GM12878 (cell line): ENCODE measurements at regions not wholly inside any gene's neighbourhood (a gene's known extent, or its start where the extent isn't known, plus 50 kb on each side); places are given as distances from the start of the nearest gene placed in this dataset.

ENCODE experiments used
- ATAC-seq: fragments of 200-7000 bp; cut with Tn5 transposase; 3 replicates; pipeline ENCODE4 v1.9.1; 2020; ENCODE audit warnings: mild to moderate bottlenecking, moderate library complexity
- BruUV-seq: library from RNA; stranded (reverse); fragments of 400-500 nt; replicated peaks from 2 replicates; lab custom pipeline; 2021; lab: Mats Ljungman, UMichigan
- CTCF ChIA-PET: fragments of 300-600 bp; sonication (Branson Sonifier 250); formaldehyde crosslinking; extraction: SDS; loops from one replicate; lab custom pipeline; 2021; ENCODE audit warnings: inconsistent platforms; lab: Yijun Ruan, JAX
- POLR2A ChIA-PET: fragments of 350-600 bp; formaldehyde crosslinking; extraction: SDS; loops from one replicate; lab custom pipeline; 2021; ENCODE audit warnings: inconsistent platforms; lab: Charles Lee
- RAD21 ChIA-PET: fragments of 300-600 bp; sonication (Branson Sonifier 250); formaldehyde crosslinking; loops from one replicate; lab custom pipeline; 2023; ENCODE audit warnings: antibody characterized with exemption; ENCODE audit not compliant: unreplicated experiment; lab: Charles Lee
- SMC1A ChIA-PET: fragments of 300-600 bp; sonication (Branson Sonifier 250); formaldehyde crosslinking; loops from one replicate; lab custom pipeline; 2023; ENCODE audit not compliant: unreplicated experiment, uncharacterized antibody; lab: Charles Lee
- DNase-seq: peaks from one replicate; pipeline ENCODE4 v3.0.0-alpha.2; 2011; ENCODE audit warnings: low read depth, low spot score
- FAIRE-seq: peaks from 3 replicates; lab custom pipeline; 2011; peaks lifted over from hg19 to GRCh38; lab: Jason Lieb, UNC
- H2AFZ ChIP-seq: 2 replicates; pipeline ENCODE4 v1.6.0; 2011; ENCODE audit warnings: low read depth, low read length, control low read depth; ENCODE audit not compliant: control insufficient read depth
- H3K27ac ChIP-seq: 2 replicates; pipeline ENCODE4 v1.5.1; 2011; ENCODE audit warnings: control low read depth; ENCODE audit not compliant: control insufficient read depth, insufficient read depth
- H3K27me3 ChIP-seq, 2 experiments: replicated peaks in 1 of 2; 2 replicates each; pipeline versions ENCODE4 v1.6.0 to v1.6.1; 2011; ENCODE audit warnings: low read length in 1 of 2; ENCODE audit not compliant: control insufficient read depth in 2 of 2, insufficient read depth in 2 of 2
- H3K36me3 ChIP-seq, 2 experiments: 2 replicates each; pipeline ENCODE4 v1.5.1; 2011; ENCODE audit warnings: low read length in 1 of 2; ENCODE audit not compliant: control insufficient read depth in 2 of 2, insufficient read depth in 2 of 2
- H3K4me1 ChIP-seq: 2 replicates; pipeline ENCODE4 v1.6.1; 2011; ENCODE audit warnings: mild to moderate bottlenecking, low read length, moderate library complexity, mixed read lengths; ENCODE audit not compliant: control insufficient read depth, insufficient read depth
- H3K4me2 ChIP-seq: 2 replicates; pipeline ENCODE4 v1.6.0; 2011; ENCODE audit warnings: control low read depth; ENCODE audit not compliant: control insufficient read depth, insufficient read depth
- H3K4me3 ChIP-seq: fragments of 200-600 bp; sonication (generic); 2 replicates; pipeline ENCODE4 v1.5.1; 2016
- H3K79me2 ChIP-seq: 2 replicates; pipeline ENCODE4 v1.6.0; 2011; ENCODE audit warnings: low read length; ENCODE audit not compliant: control insufficient read depth, insufficient read depth
- H3K9ac ChIP-seq: 2 replicates; pipeline ENCODE4 v1.8.0; 2011; ENCODE audit warnings: low read length, control low read depth, mixed read lengths; ENCODE audit not compliant: control insufficient read depth, insufficient read depth
- H3K9me3 ChIP-seq: replicated peaks from 3 replicates; pipeline ENCODE4 v1.5.1; 2011; ENCODE audit warnings: mild to moderate bottlenecking, low read length; ENCODE audit not compliant: control insufficient read depth, insufficient read depth
- H4K20me1 ChIP-seq: 2 replicates; pipeline ENCODE4 v1.6.0; 2011; ENCODE audit not compliant: control insufficient read depth, insufficient read depth
- DPF2 ChIP-seq: fragments of 450-650 bp; IDR thresholded peaks from 2 replicates; pipeline ENCODE4 v1.6.1; 2017; ENCODE audit warnings: mild to moderate bottlenecking
- ESRRA ChIP-seq: IDR thresholded peaks from 2 replicates; pipeline ENCODE4 v1.6.1; 2012; ENCODE audit warnings: mild to moderate bottlenecking, low read length, improper control_type of control experiment
- HDGF ChIP-seq: fragments of 450-650 bp; IDR thresholded peaks from 2 replicates; pipeline ENCODE4 v1.6.1; 2016; ENCODE audit warnings: antibody characterized with exemption
- JUNB ChIP-seq: IDR thresholded peaks from 2 replicates; pipeline ENCODE4 v1.6.1; 2016; ENCODE audit warnings: antibody characterized with exemption, mild to moderate bottlenecking
- NBN ChIP-seq: fragments of 450-650 bp; IDR thresholded peaks from 2 replicates; pipeline ENCODE4 v1.6.1; 2016
- POLR2AphosphoS2 ChIP-seq: IDR thresholded peaks from 2 replicates; pipeline ENCODE4 v1.6.1; 2011; ENCODE audit warnings: low read depth, mild to moderate bottlenecking, low read length, improper control_type of control experiment, moderate library complexity
- SMC3 ChIP-seq: IDR thresholded peaks from 2 replicates; pipeline ENCODE4 v1.6.1; 2011; ENCODE audit warnings: low read length, improper control_type of control experiment, borderline replicate concordance
- TCF12 ChIP-seq: IDR thresholded peaks from 2 replicates; pipeline ENCODE4 v1.6.1; 2011; ENCODE audit warnings: low read depth, mild to moderate bottlenecking, low read length
- TCF7 ChIP-seq: IDR thresholded peaks from 2 replicates; pipeline ENCODE4 v1.6.1; 2014; ENCODE audit warnings: antibody characterized with exemption, borderline replicate concordance
- ZBED1 ChIP-seq: IDR thresholded peaks from 2 replicates; pipeline ENCODE4 v1.6.1; 2016; ENCODE audit warnings: borderline replicate concordance
- ZNF24 ChIP-seq: fragments of 450-650 bp; IDR thresholded peaks from 2 replicates; pipeline ENCODE4 v1.6.1; 2017; ENCODE audit warnings: antibody characterized with exemption, mild to moderate bottlenecking
- ZNF622 ChIP-seq: fragments of 450-650 bp; IDR thresholded peaks from 2 replicates; pipeline ENCODE4 v1.6.1; 2017; ENCODE audit warnings: mild to moderate bottlenecking, inconsistent platforms
- WGBS: methylation state at CpG from one replicate; pipeline ENCODE4 v1.1.6; 2016; ENCODE audit warnings: low lambda C conversion rate; ENCODE audit not compliant: insufficient replicate concordance, insufficient coverage; ENCODE audit errors: missing lambda C conversion rate; 5-methylcytosine and 5-hydroxymethylcytosine counted together
- in situ Hi-C: fragments of 300-500 bp; cut with MboI; formaldehyde crosslinking; loops from 9 replicates; pipeline ENCODE4 v1.14.3; 2018; ENCODE audit warnings: mixed read lengths
- intact Hi-C: fragments of 100-400 bp; cut with micrococcal nuclease; formaldehyde crosslinking; loops from one replicate; pipeline ENCODE4 v1.14.2; 2022; ENCODE audit not compliant: unreplicated experiment

GRCh38 chr5:5593391-5593790 is 170.9 kb downstream of the ICE1 start:
- H3K9ac ChIP-seq: no peak overlapping the region
- intact Hi-C loops: no loop called here
- CTCF ChIA-PET: no interaction called here
- BruUV-seq: no TSS peak
- TF ChIP-seq POLR2AphosphoS2 (no peak), JUNB (no peak), HDGF (no peak), ESRRA (no peak), DPF2 (no peak), TCF7 (no peak)
- TF ChIP-seq, all 136 proteins: peak for 0
- no peak overlapping the region for H3K27ac ChIP-seq
- no peaks in the 10 kb centered on the region; the same call in 2 of the 3 replicates for H3K9me3 ChIP-seq
- no peak overlapping the region for H3K4me2 ChIP-seq
- no peaks in the 10 kb centered on the region for H4K20me1 ChIP-seq
- H3K4me1 ChIP-seq: no peaks in the 10 kb centered on the region
- ATAC-seq: no peak
- no peaks in the 10 kb centered on the region for H3K79me2 ChIP-seq
- FAIRE-seq: no peak
- H3K36me3 ChIP-seq: no peaks in the 10 kb centered on the region
- RAD21 ChIA-PET: no interaction called here
- H3K27me3 ChIP-seq: no peaks in the 10 kb centered on the region
- DNase-seq: no peak
- in situ Hi-C loops: no loop called here
- no peak overlapping the region for H3K4me3 ChIP-seq
- POLR2A ChIA-PET: no interaction called here
- SMC1A ChIA-PET: interaction anchor here (1.0 kb wide), 1 partner anchor 16 kb away, joined by 3 read pairs; no protein-coding TSS in a partner anchor
- H2AFZ ChIP-seq: no peak overlapping the region

GRCh38 chr5:5592541-5592940 is 170.1 kb downstream of the ICE1 start:
- no peak overlapping the region for H2AFZ ChIP-seq
- CTCF ChIA-PET: no interaction called here
- DNase-seq: no peak
- SMC1A ChIA-PET: interaction anchor here (0.7 to 1.0 kb wide), 3 partner anchors 9 to 105 kb away, joined by 3 to 4 read pairs (median 3); no protein-coding TSS in a partner anchor
- in situ Hi-C loops: no loop called here
- H3K27ac ChIP-seq: no peak overlapping the region
- H4K20me1 ChIP-seq: no peaks in the 10 kb centered on the region
- POLR2A ChIA-PET: interaction anchor here (0.5 kb wide), 1 partner anchor 51 kb away, joined by 3 read pairs; no protein-coding TSS in a partner anchor
- RAD21 ChIA-PET: no interaction called here
- WGBS: 52% methylated on average over 5 of the region's 5 CpGs
- H3K4me1 ChIP-seq: no peaks in the 10 kb centered on the region
- H3K36me3 ChIP-seq: no peaks in the 10 kb centered on the region
- no peaks in the 10 kb centered on the region for H3K79me2 ChIP-seq
- no TSS peak for BruUV-seq
- no peak for ATAC-seq
- intact Hi-C loops: no loop called here
- H3K9ac ChIP-seq: no peak overlapping the region
- H3K4me2 ChIP-seq: no peak overlapping the region
- FAIRE-seq: no peak
- H3K27me3 ChIP-seq: no peaks in the 10 kb centered on the region
- no peaks in the 10 kb centered on the region; the same call in 2 of the 3 replicates for H3K9me3 ChIP-seq
- TF ChIP-seq ZNF622 (no peak), TCF12 (no peak), SMC3 (no peak), ZNF24 (no peak), ZBED1 (no peak), NBN (no peak)
- TF ChIP-seq, all 136 proteins: peak for 0
- H3K4me3 ChIP-seq: no peak overlapping the region
